SK-N-SH treated with all-trans-retinoic acid at 6 μM for 48 hours (cell line): ENCODE measurements at regions not wholly inside any gene's neighbourhood (a gene's known extent, or its start where the extent isn't known, plus 50 kb on each side); places are given as distances from the start of the nearest gene placed in this dataset.

Experiments used
- ATAC-seq: fragments of 200-7000 bp; cut with Tn5 transposase; 3 replicates; pipeline ENCODE4 v1.9.1; 2020; ENCODE audit warnings: mild to moderate bottlenecking, moderate library complexity
- ARNTL ChIP-seq: fragments of 450-650 bp; formaldehyde crosslinking; IDR thresholded peaks from 2 replicates; pipeline ENCODE4 v1.5.0; 2020; ENCODE audit warnings: low read depth, mild to moderate bottlenecking, moderate library complexity, borderline replicate concordance
- BACH2 ChIP-seq: fragments of 250-450 bp; sonication (Bioruptor Pico); IDR thresholded peaks from 2 replicates; pipeline ENCODE4 v1.9.0; 2021; ENCODE audit warnings: mild to moderate bottlenecking, borderline replicate concordance
- CREB5 ChIP-seq: fragments of 250-450 bp; sonication (Bioruptor Pico); IDR thresholded peaks from 2 replicates; pipeline ENCODE4 v1.5.1; 2020; ENCODE audit warnings: low read depth, mild to moderate bottlenecking, moderate library complexity
- CSDC2 ChIP-seq: fragments of 250-450 bp; sonication (Bioruptor Pico); IDR thresholded peaks from 2 replicates; pipeline ENCODE4 v1.5.0; 2020; ENCODE audit warnings: mild to moderate bottlenecking, moderate library complexity
- CSRNP3 ChIP-seq: fragments of 250-450 bp; sonication (Bioruptor Pico); IDR thresholded peaks from 2 replicates; pipeline ENCODE4 v1.5.1; 2021; ENCODE audit warnings: mild to moderate bottlenecking, moderate library complexity
- ESRRG ChIP-seq: fragments of 250-450 bp; sonication (Bioruptor Pico); IDR thresholded peaks from 2 replicates; pipeline ENCODE4 v1.6.1; 2021; ENCODE audit warnings: mild to moderate bottlenecking
- GLIS3 ChIP-seq: fragments of 250-450 bp; sonication (Bioruptor Pico); IDR thresholded peaks from 2 replicates; pipeline ENCODE4 v1.5.0; 2020; ENCODE audit warnings: mild to moderate bottlenecking, moderate library complexity
- ISL1 ChIP-seq: fragments of 250-450 bp; sonication (Bioruptor Pico); IDR thresholded peaks from 2 replicates; pipeline ENCODE4 v2.1.2; 2022; ENCODE audit warnings: mild to moderate bottlenecking, moderate library complexity
- OSR1 ChIP-seq: fragments of 250-450 bp; sonication (Bioruptor Pico); IDR thresholded peaks from 2 replicates; pipeline ENCODE4 v1.8.0; 2022; ENCODE audit warnings: moderate library complexity, mild to moderate bottlenecking, inconsistent platforms
- POU6F1 ChIP-seq: fragments of 250-450 bp; sonication (Bioruptor Pico); IDR thresholded peaks from 2 replicates; pipeline ENCODE4 v1.8.0; 2021; ENCODE audit warnings: low read depth, mild to moderate bottlenecking, moderate library complexity, borderline replicate concordance
- PPARA ChIP-seq: fragments of 250-450 bp; sonication (Bioruptor Pico); IDR thresholded peaks from 2 replicates; pipeline ENCODE4 v1.5.0; 2020; ENCODE audit warnings: mild to moderate bottlenecking, borderline replicate concordance
- SNAI2 ChIP-seq: fragments of 250-450 bp; sonication (Bioruptor Pico); IDR thresholded peaks from 2 replicates; pipeline ENCODE4 v1.5.0; 2020; ENCODE audit warnings: mild to moderate bottlenecking, moderate library complexity
- TCF4 ChIP-seq: fragments of 250-450 bp; sonication (Bioruptor Pico); IDR thresholded peaks from 2 replicates; pipeline ENCODE4 v1.8.0; 2021; ENCODE audit warnings: mild to moderate bottlenecking, moderate library complexity, borderline replicate concordance
- TOX ChIP-seq: fragments of 250-450 bp; sonication (Bioruptor Pico); IDR thresholded peaks from 2 replicates; pipeline ENCODE4 v1.8.0; 2021; ENCODE audit warnings: mild to moderate bottlenecking, moderate library complexity, borderline replicate concordance
- ZC3H10 ChIP-seq: fragments of 250-450 bp; sonication (Bioruptor Pico); IDR thresholded peaks from 2 replicates; pipeline ENCODE4 v1.5.1; 2021; ENCODE audit warnings: mild to moderate bottlenecking, moderate library complexity
- ZFP3 ChIP-seq: fragments of 250-450 bp; sonication (Bioruptor Pico); IDR thresholded peaks from 2 replicates; pipeline ENCODE4 v1.5.0; 2020; ENCODE audit warnings: mild to moderate bottlenecking, moderate library complexity
- ZFP30 ChIP-seq: fragments of 450-650 bp; formaldehyde crosslinking; IDR thresholded peaks from 2 replicates; pipeline ENCODE4 v1.5.0; 2022; ENCODE audit warnings: mild to moderate bottlenecking, moderate library complexity
- ZNF565 ChIP-seq: fragments of 450-650 bp; formaldehyde crosslinking; conservative IDR thresholded peaks from 2 replicates; pipeline ENCODE4 v1.5.0; 2020; ENCODE audit warnings: low read depth, mild to moderate bottlenecking, moderate library complexity
- ZNF70 ChIP-seq: fragments of 450-650 bp; formaldehyde crosslinking; IDR thresholded peaks from 2 replicates; pipeline ENCODE4 v1.5.0; 2020; ENCODE audit warnings: mild to moderate bottlenecking, moderate library complexity
- ZNF8 ChIP-seq: fragments of 450-650 bp; formaldehyde crosslinking; IDR thresholded peaks from 2 replicates; pipeline ENCODE4 v1.5.0; 2020; ENCODE audit warnings: mild to moderate bottlenecking, moderate library complexity
- TF ChIP-seq, protein P1 (sequence below): fragments of 250-450 bp; sonication (Bioruptor Pico); IDR thresholded peaks from 2 replicates; pipeline ENCODE4 v1.8.0; 2020; ENCODE audit warnings: mild to moderate bottlenecking, moderate library complexity, borderline replicate concordance

- ATAC-seq = no peak
- TF ChIP-seq ZFP30 (no peak), PPARA (CRISPR knock-in tag) (no peak), POU6F1 (CRISPR knock-in tag) (no peak), CSRNP3 (CRISPR knock-in tag) (no peak), GLIS3 (CRISPR knock-in tag) (no peak), CSDC2 (no peak), ZC3H10 (CRISPR knock-in tag) (no peak), ZNF8 (CRISPR knock-in tag) (no peak), ZFP3 (CRISPR knock-in tag) (no peak), CREB5 (CRISPR knock-in tag) (no peak), OSR1 (CRISPR knock-in tag) (no peak), ESRRG (CRISPR knock-in tag) (no peak), ISL1 (CRISPR knock-in tag) (no peak)
- TF ChIP-seq, protein P1, sequence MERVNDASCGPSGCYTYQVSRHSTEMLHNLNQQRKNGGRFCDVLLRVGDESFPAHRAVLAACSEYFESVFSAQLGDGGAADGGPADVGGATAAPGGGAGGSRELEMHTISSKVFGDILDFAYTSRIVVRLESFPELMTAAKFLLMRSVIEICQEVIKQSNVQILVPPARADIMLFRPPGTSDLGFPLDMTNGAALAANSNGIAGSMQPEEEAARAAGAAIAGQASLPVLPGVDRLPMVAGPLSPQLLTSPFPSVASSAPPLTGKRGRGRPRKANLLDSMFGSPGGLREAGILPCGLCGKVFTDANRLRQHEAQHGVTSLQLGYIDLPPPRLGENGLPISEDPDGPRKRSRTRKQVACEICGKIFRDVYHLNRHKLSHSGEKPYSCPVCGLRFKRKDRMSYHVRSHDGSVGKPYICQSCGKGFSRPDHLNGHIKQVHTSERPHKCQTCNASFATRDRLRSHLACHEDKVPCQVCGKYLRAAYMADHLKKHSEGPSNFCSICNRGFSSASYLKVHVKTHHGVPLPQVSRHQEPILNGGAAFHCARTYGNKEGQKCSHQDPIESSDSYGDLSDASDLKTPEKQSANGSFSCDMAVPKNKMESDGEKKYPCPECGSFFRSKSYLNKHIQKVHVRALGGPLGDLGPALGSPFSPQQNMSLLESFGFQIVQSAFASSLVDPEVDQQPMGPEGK (CRISPR knock-in tag) = no peak
These were observed 104.8 kb downstream of the EMX2 start for GRCh38 chr10:117647306-117647705.

DNA sequence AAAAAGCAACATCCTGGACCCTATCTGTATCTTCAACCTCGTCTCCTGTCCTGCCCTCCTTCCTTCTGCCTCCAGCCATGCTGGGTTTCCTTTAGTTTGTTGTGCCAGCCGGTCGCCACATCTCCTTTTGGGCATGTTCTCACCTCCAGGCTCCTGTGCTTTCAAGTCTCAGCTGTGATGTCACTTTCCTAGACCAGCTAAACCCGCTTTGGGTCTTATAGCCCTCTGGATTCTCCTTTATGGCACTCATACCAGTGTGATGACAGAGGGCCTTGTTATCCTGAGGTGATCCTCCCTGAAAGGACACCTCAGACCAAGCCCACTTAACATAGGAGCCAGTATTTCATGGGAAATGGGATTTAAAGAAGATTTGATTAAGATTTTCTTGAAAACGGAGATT is 108.6 kb downstream of the EMX2 start:
- no peak for ATAC-seq
- no peak for TF ChIP-seq ZFP30
- no peak for TF ChIP-seq ZNF8 (CRISPR knock-in tag)
- TF ChIP-seq BACH2 (CRISPR knock-in tag) = no peak
- TF ChIP-seq SNAI2 (CRISPR knock-in tag) = no peak
- no peak for TF ChIP-seq ZNF565
- TF ChIP-seq CREB5 (CRISPR knock-in tag) = no peak
- TF ChIP-seq ARNTL (CRISPR knock-in tag) = no peak
- TF ChIP-seq CSRNP3 (CRISPR knock-in tag) = no peak
- TF ChIP-seq ISL1 (CRISPR knock-in tag) = no peak

DNA sequence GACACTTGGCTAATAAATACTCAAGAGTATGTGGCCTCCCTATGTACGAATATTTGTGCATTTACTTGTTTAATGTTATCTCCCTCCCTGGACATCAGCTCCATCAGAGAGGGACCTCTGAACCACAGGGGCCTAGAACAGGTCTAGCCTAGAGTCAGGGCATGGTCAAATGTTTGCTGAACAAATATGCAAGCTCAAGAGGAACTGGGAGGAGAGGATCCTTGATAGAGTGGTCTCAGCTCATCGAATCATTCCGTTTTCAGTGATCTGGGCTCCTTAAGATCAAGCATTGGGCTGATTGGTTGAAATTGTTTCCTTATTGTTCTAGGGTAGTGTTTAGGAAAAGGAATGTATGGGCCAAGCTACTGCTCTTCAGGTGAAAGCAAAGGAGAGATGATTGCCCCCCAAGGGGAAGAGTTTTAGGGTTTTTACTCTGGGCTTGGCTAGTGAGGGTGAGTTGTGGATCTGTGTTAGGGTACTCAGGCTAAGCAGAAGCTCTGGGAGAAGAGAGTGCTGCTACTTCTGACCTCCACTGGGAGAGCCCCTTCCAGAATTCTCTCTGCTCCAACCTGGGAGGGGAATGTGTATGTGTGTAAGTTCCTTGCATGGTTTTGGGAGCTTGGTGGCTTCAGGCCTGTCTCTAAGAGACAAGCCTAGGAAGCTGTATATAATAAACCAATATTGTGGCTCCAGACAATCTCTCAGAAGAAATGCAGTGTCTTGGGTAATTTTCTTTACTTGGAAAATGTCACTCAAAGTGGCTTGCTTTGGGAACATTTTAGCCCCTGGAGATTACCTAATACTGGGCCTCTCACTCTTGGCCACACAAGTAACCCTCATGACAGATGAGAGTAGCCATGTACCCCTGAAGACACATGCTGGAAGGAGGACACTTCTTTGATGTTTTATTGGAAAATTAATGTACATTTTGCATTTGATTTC is 110.0 kb downstream of the EMX2 start:
- ATAC-seq = no peak
- TF ChIP-seq ZNF8 (CRISPR knock-in tag) (no peak), GLIS3 (CRISPR knock-in tag) (no peak), ZFP3 (CRISPR knock-in tag) (no peak), TCF4 (CRISPR knock-in tag) (no peak), ZFP30 (no peak), ZC3H10 (CRISPR knock-in tag) (no peak), TOX (CRISPR knock-in tag) (no peak), POU6F1 (CRISPR knock-in tag) (no peak), SNAI2 (CRISPR knock-in tag) (no peak), ZNF70 (CRISPR knock-in tag) (no peak), CSRNP3 (CRISPR knock-in tag) (no peak), CREB5 (CRISPR knock-in tag) (no peak)
